WERI-Rb-1 (cell line): ENCODE measurements at regions not wholly inside any gene's neighbourhood (a gene's known extent, or its start where the extent isn't known, plus 50 kb on each side); places are given as distances from the start of the nearest gene placed in this dataset.
"Not testable (repeated sequence)": the region's sequence is repeated elsewhere in the genome, so short reads cannot be mapped to it uniquely, and the experiment has no call there.

Experiments used
- DNase-seq: peaks from one replicate; pipeline ENCODE4 v3.0.0-alpha.2; 2020
- H3K27ac ChIP-seq: fragments of 250-450 bp; sonication (Bioruptor Pico); 2 replicates; pipeline ENCODE4 v1.5.1; 2020; ENCODE audit warnings: mild to moderate bottlenecking, moderate library complexity
- H3K27me3 ChIP-seq: fragments of 250-450 bp; sonication (Bioruptor Pico); 2 replicates; pipeline ENCODE4 v1.5.1; 2021; ENCODE audit warnings: mild to moderate bottlenecking, low read depth, moderate library complexity; ENCODE audit not compliant: insufficient read depth, severe bottlenecking
- H3K36me3 ChIP-seq: fragments of 250-450 bp; sonication (Bioruptor Pico); 2 replicates; pipeline ENCODE4 v1.5.1; 2020; ENCODE audit warnings: mild to moderate bottlenecking, moderate library complexity
- H3K4me3 ChIP-seq: 2 replicates; pipeline ENCODE4 v1.5.1; 2011; ENCODE audit warnings: low read depth, mild to moderate bottlenecking, control low read depth, low read length
- H3K9me3 ChIP-seq: fragments of 250-450 bp; sonication (Bioruptor Pico); 2 replicates; pipeline ENCODE4 v1.5.1; 2021; ENCODE audit warnings: mild to moderate bottlenecking, moderate library complexity; ENCODE audit not compliant: severe bottlenecking
- CTCF ChIP-seq: IDR thresholded peaks from 2 replicates; pipeline ENCODE4 v1.5.1; 2011; ENCODE audit warnings: low read depth, mild to moderate bottlenecking, control low read depth, inconsistent platforms, low read length

- no peak for TF ChIP-seq CTCF
- Histone ChIP-seq H3K27ac (no peak overlapping the region), H3K9me3 (no peaks in the 10 kb centered on the region), H3K36me3 (no peaks in the 10 kb centered on the region), H3K4me3 (no peak overlapping the region), H3K27me3 (no peaks in the 10 kb centered on the region)
- DNase-seq, result no peak
Observed at GRCh38 chr6:140160494-140160893, 786.0 kb upstream of the CITED2 start.

- TF ChIP-seq CTCF, result no peak
Observed at GRCh38 chr6:140156131-140156530, 781.7 kb upstream of the CITED2 start.

GRCh38 chr6:140155451-140156126 lies 781.1 kb upstream of the CITED2 start:
- no peak for DNase-seq
- H3K36me3 ChIP-seq, result no peaks in the 10 kb centered on the region
- H3K9me3 ChIP-seq, result no peaks in the 10 kb centered on the region
- TF ChIP-seq CTCF, result no peak
- H3K4me3 ChIP-seq, result no peak overlapping the region
- no peak overlapping the region for H3K27ac ChIP-seq
- H3K27me3 ChIP-seq, result no peaks in the 10 kb centered on the region

More at GRCh38 chr6:140156131-140156530, 781.7 kb upstream of the CITED2 start:
- H3K27ac ChIP-seq, result no peak overlapping the region
- H3K9me3 ChIP-seq, result no peaks in the 10 kb centered on the region
- H3K36me3 ChIP-seq, result no peaks in the 10 kb centered on the region
- no peak for DNase-seq
- no peak overlapping the region for H3K4me3 ChIP-seq
- no peaks in the 10 kb centered on the region for H3K27me3 ChIP-seq

- DNase-seq, result no peak
Observed at GRCh38 chr6:140153703-140154102, 779.3 kb upstream of the CITED2 start.

GRCh38 chr6:140147825-140148814 lies 773.7 kb upstream of the CITED2 start:
- not testable (repeated sequence) for H3K36me3 ChIP-seq, H3K9me3 ChIP-seq, DNase-seq, H3K4me3 ChIP-seq, H3K27ac ChIP-seq, H3K27me3 ChIP-seq

More at GRCh38 chr6:140153703-140154102, 779.3 kb upstream of the CITED2 start:
- no peaks in the 10 kb centered on the region for H3K9me3 ChIP-seq
- no peak for TF ChIP-seq CTCF
- H3K36me3 ChIP-seq, result no peaks in the 10 kb centered on the region
- H3K27ac ChIP-seq, result no peak overlapping the region
- no peak overlapping the region for H3K4me3 ChIP-seq
- H3K27me3 ChIP-seq, result no peaks in the 10 kb centered on the region

- Histone ChIP-seq H3K4me3 (no peak overlapping the region), H3K27me3 (no peaks in the 10 kb centered on the region), H3K36me3 (no peaks in the 10 kb centered on the region), H3K27ac (no peak overlapping the region), H3K9me3 (no peaks in the 10 kb centered on the region)
- TF ChIP-seq CTCF, result no peak
- DNase-seq, result no peak
Observed at GRCh38 chr6:140140891-140141290, 766.4 kb upstream of the CITED2 start.
